ENCODE measurements at regions not wholly inside any gene's neighbourhood (a gene's known extent, or its start where the extent isn't known, plus 50 kb on each side); places are given as distances from the start of the nearest gene placed in this dataset.

GRCh38 chr1:221101807-221102605, 222.8 kb downstream of the HLX start:
- ATAC-seq (ENCODE audit: low FRiP score in 2 of 2) (no peak), DNase-seq (no peak)
- H3K27ac ChIP-seq, result no peak overlapping the region
- no peak overlapping the region for H3K4me3 ChIP-seq
- peaks cover 6 to 16% (median 10%) of the 10 kb centered on the region in 4 donors for H3K4me1 ChIP-seq
- TF ChIP-seq, protein P1, sequence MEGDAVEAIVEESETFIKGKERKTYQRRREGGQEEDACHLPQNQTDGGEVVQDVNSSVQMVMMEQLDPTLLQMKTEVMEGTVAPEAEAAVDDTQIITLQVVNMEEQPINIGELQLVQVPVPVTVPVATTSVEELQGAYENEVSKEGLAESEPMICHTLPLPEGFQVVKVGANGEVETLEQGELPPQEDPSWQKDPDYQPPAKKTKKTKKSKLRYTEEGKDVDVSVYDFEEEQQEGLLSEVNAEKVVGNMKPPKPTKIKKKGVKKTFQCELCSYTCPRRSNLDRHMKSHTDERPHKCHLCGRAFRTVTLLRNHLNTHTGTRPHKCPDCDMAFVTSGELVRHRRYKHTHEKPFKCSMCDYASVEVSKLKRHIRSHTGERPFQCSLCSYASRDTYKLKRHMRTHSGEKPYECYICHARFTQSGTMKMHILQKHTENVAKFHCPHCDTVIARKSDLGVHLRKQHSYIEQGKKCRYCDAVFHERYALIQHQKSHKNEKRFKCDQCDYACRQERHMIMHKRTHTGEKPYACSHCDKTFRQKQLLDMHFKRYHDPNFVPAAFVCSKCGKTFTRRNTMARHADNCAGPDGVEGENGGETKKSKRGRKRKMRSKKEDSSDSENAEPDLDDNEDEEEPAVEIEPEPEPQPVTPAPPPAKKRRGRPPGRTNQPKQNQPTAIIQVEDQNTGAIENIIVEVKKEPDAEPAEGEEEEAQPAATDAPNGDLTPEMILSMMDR (IDR thresholded peaks at IDR 0.05), result no peak
- no peak for TF ChIP-seq EP300 (IDR thresholded peaks at IDR 0.05)
- TF ChIP-seq POLR2A (IDR thresholded peaks at IDR 0.05), result no peak
- TF ChIP-seq POLR2AphosphoS5 (IDR thresholded peaks at IDR 0.05), result no peak
- H3K36me3 ChIP-seq, result no peaks in the 10 kb centered on the region
- H3K9me3 ChIP-seq, result no peaks in the 10 kb centered on the region
- H3K27me3 ChIP-seq, result no peaks in the 10 kb centered on the region

- Histone ChIP-seq H3K36me3 (no peaks in the 10 kb centered on the region), H3K27ac (no peak overlapping the region), H3K4me3 (no peak overlapping the region), H3K4me1 (peaks cover 0 to 16% (median 8%) of the 10 kb centered on the region in 4 donors), H3K27me3 (no peaks in the 10 kb centered on the region), H3K9me3 (no peaks in the 10 kb centered on the region)
- no peak for DNase-seq
- ATAC-seq (ENCODE audit: low FRiP score in 2 of 2), result no peak
- WGBS, 2 donors, result 85% methylated on average over 3 of the region's 3 CpGs
- no peak for TF ChIP-seq POLR2AphosphoS5 (IDR thresholded peaks at IDR 0.05)
- no peak for TF ChIP-seq POLR2A (IDR thresholded peaks at IDR 0.05)
- no peak for TF ChIP-seq EP300 (IDR thresholded peaks at IDR 0.05)
- TF ChIP-seq, protein P1 (IDR thresholded peaks at IDR 0.05), result no peak
Observed at GRCh38 chr1:221104596-221104995, 225.4 kb downstream of the HLX start.

DNA sequence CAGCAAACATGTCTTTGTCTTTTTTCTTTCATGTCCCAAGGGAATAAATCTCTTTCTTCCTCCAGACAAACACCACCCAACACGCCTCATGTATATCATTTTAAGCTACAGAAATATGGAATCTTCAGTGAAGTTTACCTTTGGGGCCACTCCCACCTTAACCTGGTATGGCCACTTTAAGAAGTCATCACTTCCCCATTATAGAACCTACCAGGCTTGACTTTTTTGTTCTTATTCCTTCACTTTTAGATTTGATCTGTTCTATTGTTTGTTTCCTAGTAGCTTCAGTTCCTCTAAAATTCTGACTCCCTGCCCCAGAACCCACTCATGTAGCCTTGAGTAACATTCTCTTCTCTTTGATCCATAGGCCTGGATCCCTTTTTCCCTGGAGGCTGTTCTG, 226.3 kb downstream of the HLX start:
- TF ChIP-seq, protein P1 (IDR thresholded peaks at IDR 0.05), result no peak
- TF ChIP-seq EP300 (IDR thresholded peaks at IDR 0.05) (no peak), POLR2AphosphoS5 (IDR thresholded peaks at IDR 0.05) (no peak), POLR2A (IDR thresholded peaks at IDR 0.05) (no peak)
- WGBS, 2 donors, result 72 to 89% methylated on average over 1 of the region's 1 CpG

GRCh38 chr1:221106616-221107015, 227.4 kb downstream of the HLX start:
- Histone ChIP-seq H3K27ac (no peak overlapping the region), H3K27me3 (no peaks in the 10 kb centered on the region), H3K4me1 (peaks cover 0 to 4% (median under 1%) of the 10 kb centered on the region in 4 donors), H3K9me3 (peaks cover 0 to 3% (median 0%) of the 10 kb centered on the region in 4 donors), H3K36me3 (no peaks in the 10 kb centered on the region), H3K4me3 (no peak overlapping the region)
- no peak for ATAC-seq (ENCODE audit: low FRiP score in 2 of 2)
- 62 to 65% methylated on average over 3 of the region's 3 CpGs for WGBS, 2 donors
- no peak for TF ChIP-seq POLR2A (IDR thresholded peaks at IDR 0.05)
- DNase-seq, result no peak

More for the DNA sequence above, 226.3 kb downstream of the HLX start:
- peaks cover 0 to 10% (median 2%) of the 10 kb centered on the region in 4 donors for H3K4me1 ChIP-seq
- no peak overlapping the region for H3K4me3 ChIP-seq
- no peaks in the 10 kb centered on the region for H3K27me3 ChIP-seq
- DNase-seq (no peak), ATAC-seq (ENCODE audit: low FRiP score in 2 of 2) (no peak)
- no peaks in the 10 kb centered on the region for H3K9me3 ChIP-seq
- no peaks in the 10 kb centered on the region for H3K36me3 ChIP-seq
- no peak overlapping the region for H3K27ac ChIP-seq

GRCh38 chr1:221109930-221110329, 230.7 kb downstream of the HLX start:
- TF ChIP-seq POLR2A (IDR thresholded peaks at IDR 0.05) (no peak), EP300 (IDR thresholded peaks at IDR 0.05) (no peak), POLR2AphosphoS5 (IDR thresholded peaks at IDR 0.05) (no peak)
- TF ChIP-seq, protein P1 (IDR thresholded peaks at IDR 0.05), result no peak
- Histone ChIP-seq H3K27me3 (no peaks in the 10 kb centered on the region), H3K9me3 (peaks cover 0 to 3% (median 0%) of the 10 kb centered on the region in 4 donors), H3K36me3 (no peaks in the 10 kb centered on the region), H3K27ac (no peak overlapping the region), H3K4me3 (no peak overlapping the region), H3K4me1 (no peaks in the 10 kb centered on the region)
- DNase-seq (no peak), ATAC-seq (ENCODE audit: low FRiP score in 2 of 2) (no peak)

Measured in upper lobe of left lung (tissue), 6 donors.